Lung (tissue), 11 donors: ENCODE measurements at regions not wholly inside any gene's neighbourhood (a gene's known extent, or its start where the extent isn't known, plus 50 kb on each side); places are given as distances from the start of the nearest gene placed in this dataset.
A peak's percentile ranks its signal among the peaks of the same experiment; 100 is the strongest.

Experiments
- ATAC-seq: fragments of 200-7000 bp; cut with Tn5 transposase; one replicate; pipeline ENCODE4 v1.9.1; 2020; ENCODE audit warnings: moderate number of reproducible peaks; ENCODE audit not compliant: insufficient read depth, low FRiP score
- DNase-seq, 3 donors: peaks; one replicate each; pipeline ENCODE4 v3.0.0-alpha.2; 2013 to 2017
- H3K27ac ChIP-seq, 2 donors: one replicate each; pipeline ENCODE4 v1.5.1; 2013; ENCODE audit warnings: mild to moderate bottlenecking in 2 of 2, moderate library complexity in 2 of 2, control low read depth in 1 of 2, inconsistent platforms in 1 of 2, low read depth in 1 of 2, low read length in 1 of 2
- H3K27me3 ChIP-seq, 3 donors: one replicate each; pipeline ENCODE4 v1.5.1; 2013; ENCODE audit warnings: low read length in 2 of 3; ENCODE audit not compliant: control insufficient read depth in 3 of 3, insufficient read depth in 3 of 3
- H3K36me3 ChIP-seq, 4 donors: one replicate each; pipeline ENCODE4 v1.5.1; 2013; ENCODE audit warnings: low read length in 4 of 4, mild to moderate bottlenecking in 1 of 4, moderate library complexity in 1 of 4; ENCODE audit not compliant: control insufficient read depth in 4 of 4, insufficient read depth in 4 of 4
- H3K4me1 ChIP-seq, 5 donors: one replicate each; pipeline ENCODE4 v1.5.1; 2013; ENCODE audit warnings: low read length in 5 of 5, mild to moderate bottlenecking in 2 of 5, moderate library complexity in 1 of 5; ENCODE audit not compliant: control insufficient read depth in 5 of 5, insufficient read depth in 5 of 5
- H3K4me3 ChIP-seq: one replicate; pipeline ENCODE4 v1.5.1; 2013; ENCODE audit warnings: mild to moderate bottlenecking, control low read depth, moderate library complexity
- H3K9ac ChIP-seq, 2 donors: one replicate each; pipeline ENCODE4 v1.5.1; 2013; ENCODE audit warnings: low read length in 2 of 2, control low read depth in 1 of 2; ENCODE audit not compliant: insufficient read depth in 1 of 2
- H3K9me3 ChIP-seq, 4 donors: one replicate each; pipeline ENCODE4 v1.5.1; 2013; ENCODE audit warnings: low read length in 3 of 4, mild to moderate bottlenecking in 1 of 4, moderate library complexity in 1 of 4; ENCODE audit not compliant: control insufficient read depth in 4 of 4, insufficient read depth in 3 of 4
- CTCF ChIP-seq: IDR thresholded peaks from 2 replicates; pipeline ENCODE4 v1.5.1; 2012; ENCODE audit warnings: mild to moderate bottlenecking; ENCODE audit errors: control extremely low read depth, extremely low read depth
- WGBS, 2 donors: extraction: QIAGEN DNeasy Blood & Tissue Kit; methylation state at CpG; one replicate each; pipeline ENCODE4 v1.1.7; 2013; 5-methylcytosine and 5-hydroxymethylcytosine counted together
- donor health status: control.
- donor health status: control.
- donor health status: Bipolar disorder and iron deficiency.
- donor health status: healthy.
- donor health status: DM: yes; HTN: yes; CAD: no.

- TF ChIP-seq CTCF: no peak
- no peak overlapping the region for H3K4me3 ChIP-seq
- peaks cover 0 to 3% (median 0%) of the 10 kb centered on the region in 5 donors for H3K4me1 ChIP-seq
- DNase-seq (peak in 1 of 3 donors; percentile 18), ATAC-seq (peak; percentile 19)
- WGBS, 2 donors: 71 to 80% methylated on average over 2 of the region's 2 CpGs
- H3K9me3 ChIP-seq: no peaks in the 10 kb centered on the region
- no peak overlapping the region for H3K9ac ChIP-seq
- H3K27ac ChIP-seq: no peak overlapping the region
- no peaks in the 10 kb centered on the region for H3K27me3 ChIP-seq
- no peaks in the 10 kb centered on the region for H3K36me3 ChIP-seq
Observed at GRCh38 chr6:100084991-100085364, 91.0 kb upstream of the MCHR2 start.

- Histone ChIP-seq H3K4me3 (no peak overlapping the region), H3K27ac (no peak overlapping the region), H3K4me1 (peaks cover 0 to 3% (median 0%) of the 10 kb centered on the region in 5 donors), H3K9me3 (no peaks in the 10 kb centered on the region), H3K27me3 (no peaks in the 10 kb centered on the region), H3K36me3 (no peaks in the 10 kb centered on the region), H3K9ac (no peak overlapping the region)
- DNase-seq (no peak), ATAC-seq (no peak)
- no peak for TF ChIP-seq CTCF
- WGBS, 2 donors: 50 to 57% methylated on average over 4 of the region's 4 CpGs
Observed at GRCh38 chr6:100084316-100084990, 90.4 kb upstream of the MCHR2 start.

GRCh38 chr6:100078509-100078908 lies 84.5 kb upstream of the MCHR2 start:
- Histone ChIP-seq H3K4me3 (no peak overlapping the region), H3K27ac (no peak overlapping the region), H3K4me1 (peaks cover 0 to 2% (median 0%) of the 10 kb centered on the region in 5 donors), H3K36me3 (no peaks in the 10 kb centered on the region), H3K27me3 (no peaks in the 10 kb centered on the region), H3K9ac (no peak overlapping the region), H3K9me3 (peaks cover 0 to 2% (median 0%) of the 10 kb centered on the region in 4 donors)
- WGBS, 2 donors: 57 to 76% methylated on average over 5 of the region's 5 CpGs
- TF ChIP-seq CTCF: no peak
- ATAC-seq (no peak), DNase-seq (peak in 1 of 3 donors; percentile 5)

GRCh38 chr6:100065348-100065747 lies 71.3 kb upstream of the MCHR2 start:
- H3K27me3 ChIP-seq: no peaks in the 10 kb centered on the region
- H3K9ac ChIP-seq: no peak overlapping the region
- H3K36me3 ChIP-seq: no peaks in the 10 kb centered on the region
- H3K9me3 ChIP-seq: peaks cover 0 to 6% (median 2%) of the 10 kb centered on the region in 4 donors
- DNase-seq: no peak
- 40 to 81% methylated on average over 1 of the region's 1 CpG for WGBS, 2 donors
- no peak overlapping the region for H3K27ac ChIP-seq
- no peak overlapping the region for H3K4me3 ChIP-seq
- TF ChIP-seq CTCF: no peak
- no peaks in the 10 kb centered on the region for H3K4me1 ChIP-seq
- no peak for ATAC-seq
